B cell (primary cell): ENCODE measurements at regions not wholly inside any gene's neighbourhood (a gene's known extent, or its start where the extent isn't known, plus 50 kb on each side); places are given as distances from the start of the nearest gene placed in this dataset.

Source experiments
- EZH2 ChIP-seq: IDR thresholded peaks from 2 replicates; pipeline ENCODE4 v1.6.1; 2012; ENCODE audit warnings: borderline replicate concordance, low read depth, mild to moderate bottlenecking, moderate library complexity, low read length; ENCODE audit not compliant: insufficient read depth, poor library complexity, severe bottlenecking
- TF ChIP-seq, protein P1 (sequence below): fragments of 200-600 bp; IDR thresholded peaks from one replicate; pipeline ENCODE4 v1.8.0; 2022; ENCODE audit warnings: antibody characterized with exemption, mild to moderate bottlenecking

- no peak for TF ChIP-seq EZH2
- TF ChIP-seq, protein P1, sequence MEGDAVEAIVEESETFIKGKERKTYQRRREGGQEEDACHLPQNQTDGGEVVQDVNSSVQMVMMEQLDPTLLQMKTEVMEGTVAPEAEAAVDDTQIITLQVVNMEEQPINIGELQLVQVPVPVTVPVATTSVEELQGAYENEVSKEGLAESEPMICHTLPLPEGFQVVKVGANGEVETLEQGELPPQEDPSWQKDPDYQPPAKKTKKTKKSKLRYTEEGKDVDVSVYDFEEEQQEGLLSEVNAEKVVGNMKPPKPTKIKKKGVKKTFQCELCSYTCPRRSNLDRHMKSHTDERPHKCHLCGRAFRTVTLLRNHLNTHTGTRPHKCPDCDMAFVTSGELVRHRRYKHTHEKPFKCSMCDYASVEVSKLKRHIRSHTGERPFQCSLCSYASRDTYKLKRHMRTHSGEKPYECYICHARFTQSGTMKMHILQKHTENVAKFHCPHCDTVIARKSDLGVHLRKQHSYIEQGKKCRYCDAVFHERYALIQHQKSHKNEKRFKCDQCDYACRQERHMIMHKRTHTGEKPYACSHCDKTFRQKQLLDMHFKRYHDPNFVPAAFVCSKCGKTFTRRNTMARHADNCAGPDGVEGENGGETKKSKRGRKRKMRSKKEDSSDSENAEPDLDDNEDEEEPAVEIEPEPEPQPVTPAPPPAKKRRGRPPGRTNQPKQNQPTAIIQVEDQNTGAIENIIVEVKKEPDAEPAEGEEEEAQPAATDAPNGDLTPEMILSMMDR: no peak
These were observed 268.8 kb downstream of the NR2F2 start for GRCh38 chr15:96599268-96599667.
